HL-60 (cell line): ENCODE measurements at regions not wholly inside any gene's neighbourhood (a gene's known extent, or its start where the extent isn't known, plus 50 kb on each side); places are given as distances from the start of the nearest gene placed in this dataset.

ENCODE experiments used
- DNase-seq, 2 experiments: peaks; one replicate each; pipeline ENCODE4 v3.0.0-alpha.2; 2010 to 2020; ENCODE audit warnings: low read depth in 1 of 2, low spot score in 1 of 2
- H3K27ac ChIP-seq: fragments of 250-450 bp; sonication (Bioruptor Pico); replicated peaks from 2 replicates; pipeline ENCODE4 v1.5.1; 2020; ENCODE audit warnings: mild to moderate bottlenecking, moderate library complexity
- H3K27me3 ChIP-seq: fragments of 250-450 bp; sonication (Bioruptor Pico); 2 replicates; pipeline ENCODE4 v1.5.1; 2021; ENCODE audit warnings: mild to moderate bottlenecking, moderate library complexity; ENCODE audit not compliant: insufficient read depth, poor library complexity, severe bottlenecking
- H3K4me3 ChIP-seq: replicated peaks from 2 replicates; pipeline ENCODE4 v1.5.1; 2011; ENCODE audit warnings: mild to moderate bottlenecking, control low read depth, low read length; ENCODE audit not compliant: insufficient read depth
- CTCF ChIP-seq: IDR thresholded peaks from one replicate; pipeline ENCODE4 v1.5.1; 2011; ENCODE audit warnings: low read length, control low read depth, inconsistent platforms; ENCODE audit not compliant: insufficient read depth
- GABPA ChIP-seq: IDR thresholded peaks from 2 replicates; pipeline ENCODE4 v1.6.1; 2012; ENCODE audit warnings: low read depth
- POLR2AphosphoS5 ChIP-seq: IDR thresholded peaks from 2 replicates; pipeline ENCODE4 v1.6.1; 2012; ENCODE audit warnings: low read depth
- REST ChIP-seq: IDR thresholded peaks from 2 replicates; pipeline ENCODE4 v1.6.1; 2012; ENCODE audit warnings: low read depth; ENCODE audit not compliant: insufficient replicate concordance
- SPI1 ChIP-seq: IDR thresholded peaks from 2 replicates; pipeline ENCODE4 v1.6.1; 2012; ENCODE audit warnings: low read depth, mild to moderate bottlenecking, borderline replicate concordance

- TF ChIP-seq REST (no peak), SPI1 (no peak), CTCF (no peak), POLR2AphosphoS5 (no peak), GABPA (no peak)
- Histone ChIP-seq H3K27me3 (no peaks in the 10 kb centered on the region), H3K27ac (no peak overlapping the region), H3K4me3 (no peak overlapping the region)
- no peak for DNase-seq
Observed at GRCh38 chr12:46484396-46485061, 112.0 kb upstream of the SLC38A2 start.

GRCh38 chr12:46483572-46484395 lies 111.2 kb upstream of the SLC38A2 start:
- no peak for DNase-seq
- Histone ChIP-seq H3K27ac (no peak overlapping the region), H3K27me3 (no peaks in the 10 kb centered on the region), H3K4me3 (no peak overlapping the region)
- no peak for TF ChIP-seq REST
- TF ChIP-seq SPI1 = no peak
- TF ChIP-seq GABPA = no peak
- no peak for TF ChIP-seq CTCF
- TF ChIP-seq POLR2AphosphoS5 = no peak

GRCh38 chr12:46480724-46481123 lies 108.2 kb upstream of the SLC38A2 start:
- Histone ChIP-seq H3K27ac (no peak overlapping the region), H3K27me3 (no peaks in the 10 kb centered on the region), H3K4me3 (no peak overlapping the region)
- TF ChIP-seq SPI1 = no peak
- TF ChIP-seq GABPA = no peak
- no peak for TF ChIP-seq REST
- no peak for TF ChIP-seq CTCF
- no peak for TF ChIP-seq POLR2AphosphoS5
- DNase-seq = no peak
